Keratinocyte (primary cell): ENCODE measurements at regions not wholly inside any gene's neighbourhood (a gene's known extent, or its start where the extent isn't known, plus 50 kb on each side); places are given as distances from the start of the nearest gene placed in this dataset.

ENCODE experiments used
- DNase-seq: peaks from one replicate; pipeline ENCODE4 v3.0.0-alpha.2; 2011; ENCODE audit warnings: low read depth, missing footprints, low spot score
- FAIRE-seq: peaks from 2 replicates; lab custom pipeline; 2011; peaks lifted over from hg19 to GRCh38; lab: Jason Lieb, UNC
- H2AFZ ChIP-seq: 2 replicates; pipeline ENCODE4 v1.6.0; 2012; ENCODE audit warnings: low read length, control low read depth, inconsistent platforms; ENCODE audit not compliant: control insufficient read depth
- H3K27ac ChIP-seq: 2 replicates; pipeline ENCODE4 v1.5.1; 2011; ENCODE audit warnings: low read length; ENCODE audit not compliant: control insufficient read depth, insufficient read depth
- H3K27me3 ChIP-seq: 3 replicates; pipeline ENCODE4 v1.6.0; 2011; ENCODE audit warnings: low read length; ENCODE audit not compliant: control insufficient read depth, insufficient read depth; ENCODE audit errors: extremely low read depth
- H3K36me3 ChIP-seq, 2 experiments: 2 replicates in 1 of 2; 3 replicates in 1 of 2; pipeline ENCODE4 v1.5.1; 2011; ENCODE audit warnings: low read length in 2 of 2, mild to moderate bottlenecking in 1 of 2; ENCODE audit not compliant: control insufficient read depth in 2 of 2, insufficient read depth in 2 of 2; ENCODE audit errors: extremely low read depth in 1 of 2
- H3K4me1 ChIP-seq: 3 replicates; pipeline ENCODE4 v1.5.1; 2011; ENCODE audit warnings: low read length; ENCODE audit not compliant: control insufficient read depth, insufficient read depth; ENCODE audit errors: extremely low read depth
- H3K4me2 ChIP-seq: 3 replicates; pipeline ENCODE4 v1.6.0; 2011; ENCODE audit warnings: low read depth, low read length; ENCODE audit not compliant: control insufficient read depth, insufficient read depth; ENCODE audit errors: extremely low read depth
- H3K4me3 ChIP-seq, 3 experiments: fragments of 200-600 bp in 1 of 3; sonication (generic) in 1 of 3; 2 replicates in 2 of 3; 3 replicates in 1 of 3; pipeline ENCODE4 v1.5.1; 2011 to 2016; ENCODE audit warnings: low read length in 3 of 3, mild to moderate bottlenecking in 3 of 3, control low read depth in 2 of 3, inconsistent platforms in 1 of 3, low read depth in 1 of 3, mixed read lengths in 1 of 3, mixed run types in 1 of 3, moderate library complexity in 1 of 3; ENCODE audit not compliant: control insufficient read depth in 2 of 3, insufficient read depth in 2 of 3; ENCODE audit errors: extremely low read depth in 1 of 3
- H3K79me2 ChIP-seq: 2 replicates; pipeline ENCODE4 v1.6.0; 2012; ENCODE audit warnings: low read length; ENCODE audit not compliant: control insufficient read depth, insufficient read depth
- H3K9ac ChIP-seq: 3 replicates; pipeline ENCODE4 v1.6.0; 2011; ENCODE audit warnings: low read length; ENCODE audit not compliant: control insufficient read depth, insufficient read depth; ENCODE audit errors: extremely low read depth
- H3K9me1 ChIP-seq: 3 replicates; pipeline ENCODE4 v1.6.0; 2011; ENCODE audit warnings: low read length; ENCODE audit not compliant: control insufficient read depth, insufficient read depth; ENCODE audit errors: extremely low read depth
- H3K9me3 ChIP-seq: 2 replicates; pipeline ENCODE4 v1.5.1; 2012; ENCODE audit warnings: low read depth, low read length; ENCODE audit not compliant: control insufficient read depth
- H4K20me1 ChIP-seq: 3 replicates; pipeline ENCODE4 v1.6.0; 2011; ENCODE audit warnings: low read length; ENCODE audit not compliant: control insufficient read depth, insufficient read depth; ENCODE audit errors: extremely low read depth
- CTCF ChIP-seq, 3 experiments: IDR thresholded peaks in 1 of 3; conservative IDR thresholded peaks in 1 of 3; optimal IDR thresholded peaks in 1 of 3; 2 replicates in 2 of 3; 3 replicates in 1 of 3; pipeline versions ENCODE3 to v1.5.1; 2011; ENCODE audit warnings: low read length in 3 of 3, mild to moderate bottlenecking in 3 of 3, moderate library complexity in 2 of 3, control low read depth in 1 of 3, inconsistent platforms in 1 of 3; ENCODE audit not compliant: insufficient read depth in 2 of 3; ENCODE audit errors: extremely low read depth in 1 of 3
- EZH2 ChIP-seq: IDR thresholded peaks from one replicate; pipeline ENCODE4 v1.6.1; 2012; ENCODE audit warnings: inconsistent platforms, mild to moderate bottlenecking, low read length, moderate library complexity
- dilution Hi-C: fragments of 300-500 bp; cut with MboI; formaldehyde crosslinking; loops from one replicate; pipeline ENCODE4 v1.7.0; 2020; ENCODE audit warnings: low sequenced_read_pairs; ENCODE audit not compliant: extremely low pct_ligation_motif_present

- Histone ChIP-seq H2AFZ (no peak overlapping the region), H3K36me3 (no peaks in the 10 kb centered on the region), H3K4me3 (no peak overlapping the region), H4K20me1 (no peaks in the 10 kb centered on the region), H3K9me3 (no peaks in the 10 kb centered on the region), H3K27ac (no peak overlapping the region), H3K27me3 (no peaks in the 10 kb centered on the region), H3K79me2 (no peaks in the 10 kb centered on the region), H3K4me2 (no peak overlapping the region), H3K4me1 (no peaks in the 10 kb centered on the region), H3K9ac (no peak overlapping the region), H3K9me1 (no peaks in the 10 kb centered on the region)
- dilution Hi-C loops = no loop called here
- TF ChIP-seq EZH2 (no peak), CTCF (optimal IDR thresholded peaks at IDR 0.05 in 1 of 3, IDR thresholded peaks at IDR 0.05 in 1 of 3, conservative IDR thresholded peaks at IDR 0.05 in 1 of 3; ENCODE audit: extremely low read depth in 1 of 3, insufficient read depth in 2 of 3, low read length in 3 of 3) (no peak)
- DNase-seq (no peak), FAIRE-seq (no peak)
Observed at GRCh38 chr4:156487107-156487506, 484.5 kb downstream of the PDGFC start.

GRCh38 chr4:156481845-156482244 lies 489.8 kb downstream of the PDGFC start:
- DNase-seq = no peak
- TF ChIP-seq EZH2 (no peak), CTCF (optimal IDR thresholded peaks at IDR 0.05 in 1 of 3, IDR thresholded peaks at IDR 0.05 in 1 of 3, conservative IDR thresholded peaks at IDR 0.05 in 1 of 3; ENCODE audit: extremely low read depth in 1 of 3, insufficient read depth in 2 of 3, low read length in 3 of 3) (no peak)
- no peak overlapping the region for H3K4me3 ChIP-seq
- no peaks in the 10 kb centered on the region for H3K9me1 ChIP-seq
- no peaks in the 10 kb centered on the region for H3K36me3 ChIP-seq
- H4K20me1 ChIP-seq = no peaks in the 10 kb centered on the region
- no peak overlapping the region for H2AFZ ChIP-seq
- H3K27ac ChIP-seq = no peak overlapping the region
- H3K4me2 ChIP-seq = no peak overlapping the region
- dilution Hi-C loops = no loop called here
- no peaks in the 10 kb centered on the region for H3K27me3 ChIP-seq
- H3K4me1 ChIP-seq = peaks cover 4% of the 10 kb centered on the region
- H3K79me2 ChIP-seq = no peaks in the 10 kb centered on the region
- H3K9me3 ChIP-seq = no peaks in the 10 kb centered on the region
- FAIRE-seq = no peak
- no peak overlapping the region for H3K9ac ChIP-seq
